H1 (cell line): ENCODE measurements at regions not wholly inside any gene's neighbourhood (a gene's known extent, or its start where the extent isn't known, plus 50 kb on each side); places are given as distances from the start of the nearest gene placed in this dataset.

Source experiments
- KDM4A ChIP-seq: IDR thresholded peaks from one replicate; pipeline ENCODE4 v1.7.1; 2012; ENCODE audit warnings: low read depth, mild to moderate bottlenecking, moderate library complexity, low read length, inconsistent platforms; ENCODE audit not compliant: severe bottlenecking
- SIN3A ChIP-seq, 2 experiments: IDR thresholded peaks in 1 of 2; conservative IDR thresholded peaks in 1 of 2; 2 replicates each; pipeline ENCODE4 v1.6.1; 2011 to 2012; ENCODE audit warnings: low read length in 2 of 2, improper control_type of control experiment in 1 of 2, low read depth in 1 of 2, mild to moderate bottlenecking in 1 of 2

DNA sequence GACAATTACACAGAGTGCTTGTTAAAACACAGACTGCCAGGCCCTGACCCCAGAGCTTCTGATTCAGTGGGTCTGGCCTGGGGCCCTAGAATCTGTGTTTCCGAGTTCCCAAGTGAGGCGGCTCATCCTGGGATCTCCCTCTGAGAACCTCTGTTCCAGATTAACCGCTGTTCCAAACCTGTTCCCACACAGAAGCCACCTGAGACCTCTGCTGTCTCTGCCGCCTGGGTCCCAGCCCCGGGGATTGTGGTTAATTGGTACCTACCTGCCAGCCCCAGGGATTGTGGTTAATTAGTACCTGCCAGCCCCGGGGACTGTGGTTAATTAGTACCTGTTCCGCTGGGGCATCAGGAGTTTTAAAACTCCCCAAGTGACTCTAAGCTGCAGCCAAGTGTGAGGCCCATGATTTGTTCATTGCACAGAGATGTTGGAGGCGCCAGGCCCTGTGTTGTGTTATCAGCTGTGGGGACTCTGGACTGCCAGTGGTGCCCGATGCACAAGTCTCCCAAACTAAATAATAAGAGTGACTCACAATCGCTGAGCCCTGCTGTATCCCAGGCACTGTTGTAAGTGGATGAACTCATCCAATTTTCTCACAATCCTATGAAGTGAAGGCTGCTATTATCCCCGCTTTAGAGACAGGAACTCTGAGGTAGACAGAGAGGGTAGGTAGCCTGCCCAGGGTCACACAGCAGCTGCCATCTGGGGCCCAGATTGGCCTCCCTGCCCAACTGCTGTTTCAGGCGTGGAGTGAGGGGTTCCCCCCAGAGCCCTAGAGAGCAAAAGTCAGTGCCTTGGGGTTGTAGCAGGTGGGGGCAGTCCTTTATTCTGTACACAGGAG, 219.7 kb downstream of the IRF8 start (continued):
- TF ChIP-seq SIN3A (conservative IDR thresholded peaks at IDR 0.05 in 1 of 2, IDR thresholded peaks at IDR 0.05 in 1 of 2; ENCODE audit: low read depth in 1 of 2, low read length in 2 of 2) (no peak), KDM4A (no peak)
- TF ChIP-seq, all 59 proteins: peak for 0
